Natural killer cell (primary cell): ENCODE measurements at regions not wholly inside any gene's neighbourhood (a gene's known extent, or its start where the extent isn't known, plus 50 kb on each side); places are given as distances from the start of the nearest gene placed in this dataset.

Experiments
- ATAC-seq, 3 donors: fragments of 150-1000 bp in 2 of 3; fragments of 200-7000 bp in 1 of 3; cut with Tn5 transposase; 1 replicate in 1 of 3; 2 replicates in 2 of 3; pipeline ENCODE4 v1.10.0; 2021; ENCODE audit warnings: mild to moderate bottlenecking in 2 of 3, moderate library complexity in 2 of 3
- DNase-seq, 2 donors: peaks; one replicate each; pipeline versions ENCODE4 v3.0.0 to v3.0.0-alpha.2; 2013 to 2021; ENCODE audit warnings: mixed read lengths in 1 of 2
- H3K27ac ChIP-seq: one replicate; pipeline ENCODE4 v1.5.1; 2013; ENCODE audit warnings: mild to moderate bottlenecking, low read length
- H3K27me3 ChIP-seq: one replicate; pipeline ENCODE4 v1.6.1; 2013; ENCODE audit warnings: low read length; ENCODE audit not compliant: control insufficient read depth, insufficient read depth
- H3K36me3 ChIP-seq: one replicate; pipeline ENCODE4 v1.6.1; 2013; ENCODE audit warnings: low read length; ENCODE audit not compliant: control insufficient read depth, insufficient read depth
- H3K4me1 ChIP-seq: one replicate; pipeline ENCODE4 v1.6.1; 2013; ENCODE audit warnings: low read length; ENCODE audit not compliant: control insufficient read depth, insufficient read depth
- H3K4me3 ChIP-seq: one replicate; pipeline ENCODE4 v1.5.1; 2013; ENCODE audit warnings: low read length
- H3K9me3 ChIP-seq: one replicate; pipeline ENCODE4 v1.6.1; 2013; ENCODE audit warnings: low read length; ENCODE audit not compliant: control insufficient read depth, insufficient read depth
- H3K27ac Mint-ChIP-seq, 2 donors: one replicate each; pipeline ENCODE4 v1.8.0; 2022; ENCODE audit warnings: mild to moderate bottlenecking in 2 of 2, mixed read lengths in 2 of 2, moderate library complexity in 1 of 2
- H3K27me3 Mint-ChIP-seq, 2 donors: one replicate each; pipeline ENCODE4 v1.8.0; 2022; ENCODE audit warnings: low read depth in 2 of 2, mixed read lengths in 2 of 2
- H3K36me3 Mint-ChIP-seq: one replicate; pipeline ENCODE4 v1.8.0; 2022; ENCODE audit warnings: mixed read lengths
- H3K4me1 Mint-ChIP-seq, 2 donors: one replicate each; pipeline ENCODE4 v1.8.0; 2022; ENCODE audit warnings: mixed read lengths in 2 of 2
- H3K4me3 Mint-ChIP-seq: one replicate; pipeline ENCODE4 v1.8.0; 2022; ENCODE audit warnings: mild to moderate bottlenecking, moderate library complexity, mixed read lengths
- H3K9me3 Mint-ChIP-seq, 2 donors: one replicate each; pipeline ENCODE4 v1.8.0; 2022; ENCODE audit warnings: mixed read lengths in 2 of 2
- WGBS: methylation state at CpG from one replicate; pipeline ENCODE4 v1.1.7; 2013; ENCODE audit warnings: missing lambda C conversion rate; ENCODE audit not compliant: insufficient coverage; 5-methylcytosine and 5-hydroxymethylcytosine counted together
- intact Hi-C: fragments of 100-400 bp; cut with micrococcal nuclease; formaldehyde crosslinking; loops from one replicate; pipeline ENCODE4 v1.14.2; 2022
- TF ChIP-seq, protein P1 (sequence below): fragments of 200-600 bp; IDR thresholded peaks from one replicate; pipeline ENCODE4 v1.8.0; 2022; ENCODE audit warnings: antibody characterized with exemption

DNA sequence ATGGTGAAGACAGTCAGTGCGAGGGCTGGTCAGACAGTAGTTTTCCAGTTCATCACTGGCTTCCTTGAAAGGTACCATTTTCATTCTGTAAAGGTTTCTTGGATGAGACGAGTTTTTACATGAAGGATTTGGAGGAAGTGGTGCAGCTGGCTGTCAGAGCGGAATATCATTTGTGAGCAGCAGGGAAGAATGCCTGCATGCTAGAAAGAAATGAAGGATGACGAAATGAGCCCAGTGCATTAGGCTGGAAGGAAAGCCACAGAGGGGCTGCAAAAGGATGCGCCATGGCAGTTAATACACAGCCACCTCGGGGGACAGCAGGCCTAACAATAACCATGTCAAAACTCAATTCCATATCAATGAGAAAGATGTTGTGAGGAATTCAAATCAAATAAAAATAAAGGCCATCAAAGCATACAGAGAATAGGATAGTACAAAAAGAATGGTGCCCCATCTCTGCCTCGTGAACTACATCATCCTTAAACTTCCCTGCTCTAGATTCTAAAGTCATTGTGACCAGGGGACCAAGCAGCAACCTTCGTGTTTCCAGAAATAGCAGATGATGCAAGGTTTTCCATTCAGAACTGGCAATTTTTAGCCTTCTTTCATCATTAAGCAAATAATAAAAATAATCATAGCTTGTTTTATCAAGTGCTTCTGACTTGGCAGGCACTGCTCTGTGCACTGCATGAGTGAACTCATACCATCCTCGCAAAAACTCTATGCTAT is 504.2 kb downstream of the RFC3 start:
- Histone ChIP-seq H3K4me3 (no peak overlapping the region), H3K36me3 (no peaks in the 10 kb centered on the region), H3K27me3 (no peaks in the 10 kb centered on the region), H3K4me1 (no peaks in the 10 kb centered on the region), H3K27ac (no peak overlapping the region), H3K9me3 (peaks cover 6% of the 10 kb centered on the region)
- Mint-ChIP-seq H3K9me3 (peaks cover 12 to 14% of the 10 kb centered on the region in 2 donors), H3K4me1 (no peaks in the 10 kb centered on the region), H3K27me3 (no peaks in the 10 kb centered on the region), H3K27ac (no peak overlapping the region), H3K36me3 (no peaks in the 10 kb centered on the region), H3K4me3 (no peak overlapping the region)
- DNase-seq: no peak
- TF ChIP-seq, protein P1, sequence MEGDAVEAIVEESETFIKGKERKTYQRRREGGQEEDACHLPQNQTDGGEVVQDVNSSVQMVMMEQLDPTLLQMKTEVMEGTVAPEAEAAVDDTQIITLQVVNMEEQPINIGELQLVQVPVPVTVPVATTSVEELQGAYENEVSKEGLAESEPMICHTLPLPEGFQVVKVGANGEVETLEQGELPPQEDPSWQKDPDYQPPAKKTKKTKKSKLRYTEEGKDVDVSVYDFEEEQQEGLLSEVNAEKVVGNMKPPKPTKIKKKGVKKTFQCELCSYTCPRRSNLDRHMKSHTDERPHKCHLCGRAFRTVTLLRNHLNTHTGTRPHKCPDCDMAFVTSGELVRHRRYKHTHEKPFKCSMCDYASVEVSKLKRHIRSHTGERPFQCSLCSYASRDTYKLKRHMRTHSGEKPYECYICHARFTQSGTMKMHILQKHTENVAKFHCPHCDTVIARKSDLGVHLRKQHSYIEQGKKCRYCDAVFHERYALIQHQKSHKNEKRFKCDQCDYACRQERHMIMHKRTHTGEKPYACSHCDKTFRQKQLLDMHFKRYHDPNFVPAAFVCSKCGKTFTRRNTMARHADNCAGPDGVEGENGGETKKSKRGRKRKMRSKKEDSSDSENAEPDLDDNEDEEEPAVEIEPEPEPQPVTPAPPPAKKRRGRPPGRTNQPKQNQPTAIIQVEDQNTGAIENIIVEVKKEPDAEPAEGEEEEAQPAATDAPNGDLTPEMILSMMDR: no peak
- intact Hi-C loops: no loop called here
- ATAC-seq: no peak
- 75% methylated on average over 9 of the region's 9 CpGs for WGBS

DNA sequence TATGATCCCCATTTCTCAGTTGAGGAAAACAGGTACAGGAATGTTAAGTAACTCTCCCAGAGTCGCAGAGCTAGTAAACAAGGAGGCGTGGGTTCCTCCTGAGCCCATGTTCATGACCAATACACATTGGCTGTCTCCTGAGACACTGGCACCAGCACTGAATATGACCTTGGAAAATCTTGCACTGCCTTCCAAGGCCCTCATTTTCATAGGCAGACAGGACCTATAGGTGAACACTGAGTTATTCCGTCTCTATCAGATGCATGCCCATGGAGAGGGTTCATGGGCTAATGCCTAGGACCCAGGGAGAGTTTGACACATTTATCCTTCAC is 504.8 kb downstream of the RFC3 start:
- H3K9me3 Mint-ChIP-seq: peaks cover 10 to 13% of the 10 kb centered on the region in 2 donors
- intact Hi-C loops: no loop called here
- H3K27me3 Mint-ChIP-seq: no peaks in the 10 kb centered on the region
- TF ChIP-seq, protein P1: no peak
- no peaks in the 10 kb centered on the region for H3K36me3 Mint-ChIP-seq
- Histone ChIP-seq H3K4me3 (no peak overlapping the region), H3K36me3 (no peaks in the 10 kb centered on the region), H3K9me3 (peaks cover 6% of the 10 kb centered on the region), H3K27ac (no peak overlapping the region), H3K4me1 (no peaks in the 10 kb centered on the region), H3K27me3 (no peaks in the 10 kb centered on the region)
- 78% methylated on average over 3 of the region's 3 CpGs for WGBS
- H3K27ac Mint-ChIP-seq: no peak overlapping the region
- H3K4me3 Mint-ChIP-seq: no peak overlapping the region
- H3K4me1 Mint-ChIP-seq: no peaks in the 10 kb centered on the region
- no peak for ATAC-seq
- no peak for DNase-seq

DNA sequence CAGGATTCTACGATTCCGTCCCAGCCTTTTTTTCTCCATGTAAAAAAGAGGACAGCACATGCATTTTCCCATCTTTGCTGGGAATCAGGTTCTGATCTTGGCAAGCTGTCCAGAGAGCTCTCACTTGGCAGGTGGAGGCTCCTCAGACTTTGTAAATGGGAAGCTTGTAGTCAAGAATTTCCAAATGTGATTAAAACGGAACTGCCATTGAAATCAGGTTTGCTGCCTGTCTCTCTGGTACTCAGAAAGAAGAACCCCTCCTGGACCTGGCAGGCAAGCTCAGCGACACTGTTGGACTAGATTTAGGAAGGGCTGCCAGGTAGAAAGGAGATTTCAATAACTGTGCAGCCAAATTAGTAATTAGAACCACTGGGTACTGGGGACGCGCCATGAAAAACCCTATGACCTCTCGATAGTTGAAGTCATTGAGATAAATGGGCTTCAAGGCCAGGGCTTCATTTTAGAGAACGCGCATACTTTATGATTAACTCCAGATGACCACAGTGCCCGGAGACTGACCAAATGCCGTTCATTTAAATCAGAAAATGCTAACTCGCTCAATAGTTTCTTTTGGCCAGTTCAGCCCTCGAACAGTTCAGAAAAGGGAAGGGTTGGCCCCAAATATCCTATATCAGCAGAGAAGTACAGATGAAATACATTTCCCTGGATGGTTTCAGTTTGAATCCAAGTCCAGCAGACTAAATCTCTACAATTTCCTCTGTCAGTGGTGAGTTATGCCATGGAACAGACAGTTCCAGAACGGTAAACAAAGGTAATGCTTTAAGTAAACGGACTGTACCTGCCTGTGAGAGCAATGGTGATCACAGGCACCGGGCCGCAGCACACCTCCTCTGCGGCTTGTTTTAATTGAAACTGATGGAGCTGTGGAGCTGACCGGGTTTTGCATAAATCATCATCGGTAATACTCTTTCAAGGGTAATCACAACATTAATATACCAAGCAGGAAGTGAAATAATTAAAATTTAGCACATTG is 517.4 kb downstream of the RFC3 start:
- H3K36me3 ChIP-seq: no peaks in the 10 kb centered on the region
- DNase-seq (no peak), ATAC-seq (no peak)
- H3K4me3 ChIP-seq: no peak overlapping the region
- 90% methylated on average over 18 of the region's 20 CpGs for WGBS
- TF ChIP-seq, protein P1: no peak
- H3K27me3 ChIP-seq: no peaks in the 10 kb centered on the region
- peaks cover 16 to 22% of the 10 kb centered on the region in 2 donors for H3K9me3 Mint-ChIP-seq
- H3K4me3 Mint-ChIP-seq: no peak overlapping the region
- H3K4me1 Mint-ChIP-seq: no peaks in the 10 kb centered on the region
- H3K9me3 ChIP-seq: peaks cover 16% of the 10 kb centered on the region
- H3K27ac ChIP-seq: no peak overlapping the region
- intact Hi-C loops: no loop called here
- no peaks in the 10 kb centered on the region for H3K36me3 Mint-ChIP-seq
- no peaks in the 10 kb centered on the region for H3K27me3 Mint-ChIP-seq
- no peaks in the 10 kb centered on the region for H3K4me1 ChIP-seq
- no peak overlapping the region for H3K27ac Mint-ChIP-seq
